Naive thymus-derived CD4-positive, alpha-beta T cell (primary cell): ENCODE measurements at regions not wholly inside any gene's neighbourhood (a gene's known extent, or its start where the extent isn't known, plus 50 kb on each side); places are given as distances from the start of the nearest gene placed in this dataset.
"Not testable (repeated sequence)": the region's sequence is repeated elsewhere in the genome, so short reads cannot be mapped to it uniquely, and the experiment has no call there.

ENCODE experiments used
- ATAC-seq: fragments of 150-1000 bp; cut with Tn5 transposase; 2 replicates; pipeline ENCODE4 v1.10.0; 2021; ENCODE audit warnings: mild to moderate bottlenecking, moderate library complexity
- CTCF ChIA-PET: fragments of 350-600 bp; sonication (Branson Sonifier 250); formaldehyde crosslinking; loops from one replicate; lab custom pipeline; 2021; ENCODE audit warnings: antibody characterized with exemption; lab: Charles Lee
- POLR2A ChIA-PET: fragments of 350-600 bp; sonication (Branson Sonifier 250); formaldehyde crosslinking; loops from one replicate; lab custom pipeline; 2021; ENCODE audit warnings: antibody characterized with exemption, inconsistent platforms; lab: Charles Lee
- DNase-seq, 9 donors: peaks; one replicate each; pipeline versions ENCODE4 v3.0.0 to v3.0.0-alpha.2; 2020 to 2022; ENCODE audit warnings: mixed read lengths in 1 of 9
- H3K27ac ChIP-seq: one replicate; pipeline ENCODE4 v1.7.0; 2013; ENCODE audit warnings: mild to moderate bottlenecking, low read depth, low read length, moderate library complexity
- H3K27me3 ChIP-seq, 2 donors: one replicate each; pipeline ENCODE4 v1.7.0; 2013; ENCODE audit warnings: low read length in 2 of 2, mild to moderate bottlenecking in 2 of 2, moderate library complexity in 2 of 2; ENCODE audit not compliant: control insufficient read depth in 2 of 2, insufficient read depth in 2 of 2
- H3K36me3 ChIP-seq, 3 experiments: 1 replicate in 2 of 3; 2 replicates in 1 of 3; pipeline ENCODE4 v1.7.0; 2013; ENCODE audit warnings: low read length in 3 of 3, mild to moderate bottlenecking in 3 of 3, moderate library complexity in 1 of 3; ENCODE audit not compliant: insufficient read depth in 3 of 3, control insufficient read depth in 2 of 3
- H3K4me1 ChIP-seq, 2 donors: one replicate each; pipeline ENCODE4 v1.7.0; 2013; ENCODE audit warnings: low read length in 2 of 2, mild to moderate bottlenecking in 2 of 2, moderate library complexity in 1 of 2; ENCODE audit not compliant: control insufficient read depth in 2 of 2, insufficient read depth in 2 of 2
- H3K4me3 ChIP-seq: 2 replicates; pipeline ENCODE4 v1.7.0; 2013; ENCODE audit warnings: mild to moderate bottlenecking, low read length
- H3K9me3 ChIP-seq, 3 experiments: 1 replicate in 2 of 3; 2 replicates in 1 of 3; pipeline ENCODE4 v1.7.0; 2013; ENCODE audit warnings: low read length in 3 of 3; ENCODE audit not compliant: control insufficient read depth in 2 of 3
- H3K27ac Mint-ChIP-seq, 9 donors: one replicate each; pipeline ENCODE4 v1.8.0; 2020 to 2022; ENCODE audit warnings: mixed read lengths in 9 of 9, mild to moderate bottlenecking in 8 of 9, moderate library complexity in 5 of 9, inconsistent platforms in 2 of 9
- H3K27me3 Mint-ChIP-seq, 5 donors: one replicate each; pipeline ENCODE4 v1.8.0; 2021 to 2022; ENCODE audit warnings: mixed read lengths in 5 of 5, mild to moderate bottlenecking in 1 of 5
- H3K36me3 Mint-ChIP-seq, 5 donors: one replicate each; pipeline ENCODE4 v1.8.0; 2020 to 2022; ENCODE audit warnings: mixed read lengths in 5 of 5, mild to moderate bottlenecking in 3 of 5, inconsistent platforms in 1 of 5
- H3K4me1 Mint-ChIP-seq, 7 donors: one replicate each; pipeline ENCODE4 v1.8.0; 2020 to 2022; ENCODE audit warnings: mixed read lengths in 7 of 7, mild to moderate bottlenecking in 3 of 7, inconsistent platforms in 1 of 7
- H3K4me3 Mint-ChIP-seq, 10 donors: one replicate each; pipeline ENCODE4 v1.8.0; 2020 to 2022; ENCODE audit warnings: mild to moderate bottlenecking in 10 of 10, mixed read lengths in 10 of 10, moderate library complexity in 6 of 10, inconsistent platforms in 2 of 10
- H3K9me3 Mint-ChIP-seq, 11 donors: one replicate each; pipeline ENCODE4 v1.8.0; 2020 to 2022; ENCODE audit warnings: mixed read lengths in 11 of 11, mild to moderate bottlenecking in 4 of 11, inconsistent platforms in 1 of 11, moderate library complexity in 1 of 11
- intact Hi-C, 2 donors: fragments of 100-400 bp; cut with micrococcal nuclease; formaldehyde crosslinking; loops; one replicate each; pipeline ENCODE4 v1.15.1; 2023

GRCh38 chr3:4241595-4242170, 61.5 kb upstream of the SETMAR start:
- DNase-seq (no peak), ATAC-seq (no peak)
- Histone ChIP-seq H3K27me3 (no peaks in the 10 kb centered on the region), H3K4me1 (no peaks in the 10 kb centered on the region), H3K4me3 (no peak overlapping the region), H3K9me3 (no peaks in the 10 kb centered on the region), H3K27ac (no peak overlapping the region), H3K36me3 (no peaks in the 10 kb centered on the region)
- POLR2A ChIA-PET, result no interaction called here
- H3K4me3 Mint-ChIP-seq, result no peak overlapping the region
- H3K36me3 Mint-ChIP-seq, result peaks cover 0 to 10% (median 6%) of the 10 kb centered on the region in 5 donors
- peaks cover 0 to 6% (median 0%) of the 10 kb centered on the region in 5 donors for H3K27me3 Mint-ChIP-seq
- no peaks in the 10 kb centered on the region for H3K4me1 Mint-ChIP-seq
- H3K27ac Mint-ChIP-seq, result no peak overlapping the region
- peaks cover 0 to 55% (median 15%) of the 10 kb centered on the region in 11 donors for H3K9me3 Mint-ChIP-seq
- intact Hi-C loops, result no loop called here
- CTCF ChIA-PET, result no interaction called here

- Histone ChIP-seq H3K4me1 (no peaks in the 10 kb centered on the region), H3K36me3 (no peaks in the 10 kb centered on the region), H3K27me3 (no peaks in the 10 kb centered on the region), H3K27ac (no peak overlapping the region), H3K9me3 (no peaks in the 10 kb centered on the region), H3K4me3 (no peak overlapping the region)
- Mint-ChIP-seq H3K27me3 (peaks cover 0 to 6% (median 0%) of the 10 kb centered on the region in 5 donors), H3K4me1 (no peaks in the 10 kb centered on the region), H3K4me3 (no peak overlapping the region), H3K9me3 (peaks cover 0 to 28% (median 9%) of the 10 kb centered on the region in 11 donors), H3K27ac (no peak overlapping the region), H3K36me3 (peaks cover 0 to 17% (median 9%) of the 10 kb centered on the region in 5 donors)
- DNase-seq (no peak), ATAC-seq (no peak)
- intact Hi-C loops, result no loop called here
- ChIA-PET CTCF (no interaction called here), POLR2A (no interaction called here)
These were observed 57.5 kb upstream of the SETMAR start for GRCh38 chr3:4245671-4246070.

GRCh38 chr3:4247391-4247790, 55.8 kb upstream of the SETMAR start:
- Histone ChIP-seq H3K4me1 (no peaks in the 10 kb centered on the region), H3K27ac (no peak overlapping the region), H3K9me3 (no peaks in the 10 kb centered on the region), H3K36me3 (no peaks in the 10 kb centered on the region), H3K27me3 (no peaks in the 10 kb centered on the region), H3K4me3 (no peak overlapping the region)
- H3K9me3 Mint-ChIP-seq, result peaks cover 0 to 16% (median 6%) of the 10 kb centered on the region in 11 donors
- no peak overlapping the region for H3K27ac Mint-ChIP-seq
- H3K4me3 Mint-ChIP-seq, result no peak overlapping the region
- peaks cover 0 to 17% (median 9%) of the 10 kb centered on the region in 5 donors for H3K36me3 Mint-ChIP-seq
- DNase-seq, result no peak
- H3K4me1 Mint-ChIP-seq, result peaks cover 0 to 9% (median 0%) of the 10 kb centered on the region in 7 donors
- intact Hi-C loops, result no loop called here
- peaks cover 0 to 6% (median 0%) of the 10 kb centered on the region in 5 donors for H3K27me3 Mint-ChIP-seq
- ChIA-PET POLR2A (no interaction called here), CTCF (interaction anchor here (0.6 kb wide), 1 partner anchor 18 kb away, joined by 3 read pairs; no protein-coding TSS in a partner anchor)
- ATAC-seq, result no peak

GRCh38 chr3:4250064-4250463, 53.1 kb upstream of the SETMAR start:
- intact Hi-C loops, result no loop called here
- H3K27ac ChIP-seq, result no peak overlapping the region
- ChIA-PET POLR2A (no interaction called here), CTCF (no interaction called here)
- no peak overlapping the region for H3K27ac Mint-ChIP-seq
- H3K4me3 Mint-ChIP-seq, result no peak overlapping the region
- H3K9me3 Mint-ChIP-seq, result peaks cover 0 to 2% (median 0%) of the 10 kb centered on the region in 11 donors
- H3K9me3 ChIP-seq, result no peaks in the 10 kb centered on the region
- H3K4me1 Mint-ChIP-seq, result peaks cover 0 to 9% (median 0%) of the 10 kb centered on the region in 7 donors
- peaks cover 0 to 15% (median 5%) of the 10 kb centered on the region in 5 donors for H3K36me3 Mint-ChIP-seq
- H3K27me3 Mint-ChIP-seq, result peaks cover 0 to 5% (median 0%) of the 10 kb centered on the region in 5 donors
- no peaks in the 10 kb centered on the region for H3K36me3 ChIP-seq
- no peaks in the 10 kb centered on the region for H3K4me1 ChIP-seq
- H3K4me3 ChIP-seq, result no peak overlapping the region
- no peak for ATAC-seq
- no peaks in the 10 kb centered on the region for H3K27me3 ChIP-seq
- DNase-seq, result no peak

GRCh38 chr3:4251412-4251811, 51.8 kb upstream of the SETMAR start:
- Histone ChIP-seq H3K27me3 (no peaks in the 10 kb centered on the region), H3K36me3 (no peaks in the 10 kb centered on the region), H3K27ac (no peak overlapping the region), H3K9me3 (no peaks in the 10 kb centered on the region), H3K4me3 (no peak overlapping the region), H3K4me1 (no peaks in the 10 kb centered on the region)
- intact Hi-C loops, result no loop called here
- DNase-seq, result no peak
- H3K9me3 Mint-ChIP-seq, result peaks cover 0 to 2% (median 0%) of the 10 kb centered on the region in 11 donors
- peaks cover 0 to 9% (median 0%) of the 10 kb centered on the region in 7 donors for H3K4me1 Mint-ChIP-seq
- peaks cover 0 to 5% (median 0%) of the 10 kb centered on the region in 5 donors for H3K27me3 Mint-ChIP-seq
- no peak for ATAC-seq
- H3K4me3 Mint-ChIP-seq, result no peak overlapping the region
- peaks cover 0 to 15% (median 5%) of the 10 kb centered on the region in 5 donors for H3K36me3 Mint-ChIP-seq
- POLR2A ChIA-PET, result no interaction called here
- no peak overlapping the region for H3K27ac Mint-ChIP-seq
- CTCF ChIA-PET, result interaction anchor here (0.6 kb wide), 1 partner anchor 1328 kb away, joined by 3 read pairs; no protein-coding TSS in a partner anchor

- DNase-seq, H3K4me1 Mint-ChIP-seq, H3K36me3 ChIP-seq, H3K27me3 Mint-ChIP-seq, H3K27ac ChIP-seq, H3K27me3 ChIP-seq, H3K9me3 Mint-ChIP-seq, H3K9me3 ChIP-seq, H3K4me1 ChIP-seq, H3K36me3 Mint-ChIP-seq, H3K4me3 ChIP-seq, ATAC-seq, CTCF ChIA-PET, H3K4me3 Mint-ChIP-seq, intact Hi-C loops: not testable (repeated sequence)
- peak overlapping the region in 1 of 9 donors; percentile 41 for H3K27ac Mint-ChIP-seq
- POLR2A ChIA-PET, result interaction anchor here (0.8 kb wide), 1 partner anchor 27 kb away, joined by 7 read pairs; no protein-coding TSS in a partner anchor
These were observed 49.9 kb upstream of the SETMAR start for GRCh38 chr3:4253072-4253832.
